CD1c-positive myeloid dendritic cell (primary cell): ENCODE measurements at regions not wholly inside any gene's neighbourhood (a gene's known extent, or its start where the extent isn't known, plus 50 kb on each side); places are given as distances from the start of the nearest gene placed in this dataset.
A peak's percentile ranks its signal among the peaks of the same experiment; 100 is the strongest.

Experiments used
- DNase-seq: peaks from one replicate; pipeline ENCODE4 v3.0.0-alpha.2; 2016; ENCODE audit errors: extremely low spot score

DNA sequence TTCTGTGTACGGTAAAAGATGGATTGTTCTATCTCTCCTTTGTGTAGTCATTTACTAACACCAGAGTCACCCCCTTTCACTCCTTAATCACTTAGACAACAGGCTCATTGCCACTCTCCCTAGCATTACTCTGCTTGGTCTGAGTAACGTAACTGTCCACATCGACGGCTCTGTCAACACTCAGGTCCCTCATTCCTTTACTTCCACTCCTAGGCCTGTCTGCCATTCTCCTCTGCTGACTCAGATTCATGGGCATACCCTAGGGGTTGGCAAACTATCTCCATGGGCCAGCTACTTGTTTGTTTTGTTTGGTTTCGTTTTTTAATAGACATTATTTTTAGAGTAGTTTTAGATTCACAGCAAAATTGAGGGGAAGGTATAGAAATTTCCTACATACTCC lies 243.9 kb downstream of the NR4A2 start:
- DNase-seq = no peak

DNA sequence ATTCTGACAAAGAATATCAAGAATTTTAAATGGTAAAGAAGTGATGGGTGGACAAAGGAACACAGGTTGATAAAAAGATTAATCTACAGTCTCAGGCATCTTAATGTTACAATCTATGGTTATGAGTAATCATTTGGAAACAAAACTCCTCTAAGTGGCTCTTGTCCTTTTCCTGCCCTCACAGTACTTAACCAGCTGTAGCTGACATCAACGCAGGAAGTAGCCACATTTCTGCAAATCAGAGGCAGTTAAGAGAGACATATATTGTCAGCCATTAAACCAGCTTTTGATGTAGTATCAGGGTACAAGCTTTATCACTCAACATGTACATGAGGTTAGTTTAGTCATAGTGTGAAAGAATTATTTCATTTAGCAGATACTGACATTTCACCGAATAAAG lies 244.6 kb downstream of the NR4A2 start:
- DNase-seq = no peak

GRCh38 chr2:156083763-156084493 lies 248.6 kb downstream of the NR4A2 start:
- DNase-seq = no peak

DNA sequence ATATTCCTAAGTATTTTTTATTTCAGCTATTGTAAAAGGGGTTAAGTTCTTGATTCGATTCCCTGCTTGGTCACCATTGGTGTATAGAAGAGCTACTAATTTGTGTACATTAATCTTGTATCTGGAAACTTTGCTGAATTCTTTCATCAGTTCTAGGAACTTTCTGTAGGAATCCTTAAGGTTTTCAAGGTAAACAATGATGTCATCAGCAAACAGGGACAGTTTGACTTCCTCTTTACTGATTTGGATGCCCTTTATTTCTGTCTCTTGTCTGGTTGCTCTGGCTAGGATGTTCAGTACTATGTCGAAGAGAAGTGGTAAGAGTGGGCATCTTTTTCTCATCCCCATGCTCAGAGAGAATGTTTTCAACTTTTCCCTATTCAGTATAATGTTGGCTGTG lies 252.7 kb downstream of the NR4A2 start:
- DNase-seq = no peak

- no peak for DNase-seq
Measured at GRCh38 chr2:156077041-156077742, 255.3 kb downstream of the NR4A2 start.

DNA sequence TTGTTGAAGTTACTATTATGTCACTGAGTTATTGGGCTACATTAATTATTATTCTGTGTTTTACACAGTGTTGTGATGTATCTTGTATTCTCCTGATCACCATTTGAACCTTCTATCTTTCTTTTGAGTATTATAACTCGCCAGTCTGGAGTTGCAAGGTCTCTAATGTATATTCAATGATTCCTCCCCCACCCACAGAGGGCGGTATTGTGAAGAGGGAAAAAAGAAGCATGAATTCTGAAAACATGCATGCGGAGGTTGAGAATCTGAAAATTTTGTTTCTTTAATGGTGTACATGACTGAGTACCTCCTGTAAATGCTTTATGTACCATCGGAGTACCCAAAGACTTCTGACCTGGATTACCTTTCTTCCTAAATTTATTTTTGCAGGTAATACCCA lies 266.6 kb downstream of the NR4A2 start:
- DNase-seq = no peak

DNA sequence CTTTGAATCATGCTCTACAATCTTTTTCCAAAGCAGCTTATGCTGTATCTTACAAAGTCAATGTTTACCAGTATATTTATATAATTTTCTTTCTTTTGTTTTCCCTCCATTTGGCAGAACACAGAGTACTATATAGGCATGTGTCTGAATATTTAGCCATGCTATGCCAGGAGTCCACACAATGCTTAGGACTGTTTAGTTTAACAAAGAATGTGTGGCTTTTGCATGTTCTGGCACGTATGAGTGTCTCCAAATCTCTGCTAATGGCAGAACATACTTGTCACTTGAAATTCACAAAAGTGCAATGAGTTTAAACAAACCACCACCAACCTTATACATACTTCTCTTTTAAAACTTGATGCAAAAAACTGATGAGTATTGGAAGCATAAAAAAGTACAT lies 268.0 kb downstream of the NR4A2 start:
- DNase-seq = no peak

DNA sequence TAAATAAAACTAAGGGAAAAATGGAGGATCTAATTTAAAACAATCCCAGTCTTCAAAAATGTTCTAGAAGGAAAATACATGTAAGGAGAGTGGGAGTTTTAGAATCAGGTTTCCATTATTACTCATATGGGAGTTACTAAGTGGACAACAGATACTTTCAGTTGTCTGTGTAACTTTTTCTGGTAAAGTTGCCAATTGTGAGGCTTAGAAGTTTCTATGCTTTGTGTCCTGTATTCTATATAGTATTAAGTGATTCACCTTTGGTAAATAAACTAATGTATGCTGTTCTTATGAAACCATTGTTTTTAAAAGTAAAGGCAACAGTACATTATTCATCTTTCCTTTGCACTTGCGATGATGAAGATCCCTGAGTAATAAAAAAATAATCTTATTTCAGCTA lies 274.9 kb downstream of the NR4A2 start:
- no peak for DNase-seq

DNA sequence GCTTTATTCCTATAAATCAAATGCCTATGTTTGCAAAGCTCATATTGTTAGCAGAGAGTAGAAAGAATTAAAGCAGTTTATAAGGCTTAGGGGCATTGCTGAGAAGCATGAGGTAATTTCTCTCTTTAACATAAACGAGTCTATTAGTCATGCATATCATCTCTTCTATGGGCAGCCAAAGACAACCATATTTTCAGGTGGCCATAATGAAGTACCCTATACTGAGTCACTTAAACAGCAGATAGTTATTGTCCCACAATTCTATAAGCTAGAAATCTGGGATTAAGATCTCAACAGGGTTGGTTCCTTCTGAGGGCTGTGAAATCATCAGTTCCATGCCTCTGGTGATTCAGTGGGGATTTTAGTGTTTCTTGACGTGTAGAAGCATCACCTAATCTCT lies 277.5 kb downstream of the NR4A2 start:
- DNase-seq = no peak

DNA sequence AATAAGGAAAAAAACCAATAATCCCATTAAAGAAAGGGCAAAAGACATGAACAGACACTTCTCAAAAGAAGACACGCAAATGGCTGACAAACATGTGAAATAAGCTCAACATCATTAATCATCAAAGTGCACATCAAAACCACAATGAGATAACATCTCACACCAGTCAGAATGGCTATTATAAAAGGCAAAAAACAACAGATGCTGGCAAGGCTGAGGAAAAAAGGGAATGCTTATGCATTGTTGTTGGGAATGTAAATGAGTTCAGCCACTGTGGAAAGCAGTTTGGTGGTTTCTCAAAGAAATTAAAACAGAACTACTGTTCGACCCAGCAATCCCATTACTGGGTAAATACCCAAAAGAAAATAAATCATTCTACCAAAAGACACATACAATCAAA lies 285.6 kb downstream of the NR4A2 start:
- DNase-seq = no peak

GRCh38 chr2:156042895-156043294 lies 289.6 kb downstream of the NR4A2 start:
- DNase-seq = no peak

GRCh38 chr2:156038021-156038420 lies 294.5 kb downstream of the NR4A2 start:
- DNase-seq = no peak

DNA sequence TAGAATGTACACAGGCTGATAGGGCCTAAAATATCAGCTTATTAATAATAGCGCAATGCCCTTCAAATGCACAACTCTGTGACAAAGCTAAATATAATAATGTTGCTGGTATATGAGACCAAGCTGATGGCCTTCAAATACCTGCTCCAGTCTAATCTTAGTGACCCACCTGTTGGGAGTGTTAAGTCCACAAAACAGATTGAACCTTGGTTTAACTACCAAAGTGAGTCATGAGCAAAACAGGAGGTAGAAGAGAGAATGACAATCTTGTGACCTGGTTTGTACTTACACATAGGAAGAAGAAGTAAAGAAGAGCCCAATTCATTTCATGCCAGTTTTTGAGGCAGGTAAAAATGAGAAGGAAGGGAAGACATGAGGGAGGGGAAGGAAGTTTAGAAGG lies 295.0 kb downstream of the NR4A2 start:
- no peak for DNase-seq

- DNase-seq = no peak
Measured at GRCh38 chr2:156031121-156031520, 301.4 kb downstream of the NR4A2 start.

GRCh38 chr2:156023229-156023869 lies 309.2 kb downstream of the NR4A2 start:
- DNase-seq = peak; percentile 33

- DNase-seq = no peak
Measured at GRCh38 chr2:156021146-156022040, 311.1 kb downstream of the NR4A2 start.

DNA sequence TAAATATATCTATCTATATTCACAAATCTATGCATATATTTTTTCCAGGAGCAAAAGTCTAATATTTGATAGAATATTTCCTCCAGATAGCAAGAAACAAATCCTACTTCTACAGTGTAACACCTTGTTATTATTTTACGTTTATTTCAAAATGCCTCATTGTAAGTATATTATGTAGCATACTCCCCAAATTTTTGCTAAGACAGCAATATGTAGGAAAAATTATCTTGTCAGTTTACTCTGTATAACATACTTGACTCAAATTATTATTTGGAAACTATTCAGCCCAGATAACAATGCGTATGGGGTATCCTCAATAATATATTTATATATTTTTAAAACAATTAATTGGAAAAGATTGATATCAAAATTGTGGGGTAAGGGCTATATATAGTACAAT lies 313.2 kb downstream of the NR4A2 start:
- DNase-seq = no peak

- DNase-seq = no peak
Measured at GRCh38 chr2:156017341-156017885, 315.1 kb downstream of the NR4A2 start.

DNA sequence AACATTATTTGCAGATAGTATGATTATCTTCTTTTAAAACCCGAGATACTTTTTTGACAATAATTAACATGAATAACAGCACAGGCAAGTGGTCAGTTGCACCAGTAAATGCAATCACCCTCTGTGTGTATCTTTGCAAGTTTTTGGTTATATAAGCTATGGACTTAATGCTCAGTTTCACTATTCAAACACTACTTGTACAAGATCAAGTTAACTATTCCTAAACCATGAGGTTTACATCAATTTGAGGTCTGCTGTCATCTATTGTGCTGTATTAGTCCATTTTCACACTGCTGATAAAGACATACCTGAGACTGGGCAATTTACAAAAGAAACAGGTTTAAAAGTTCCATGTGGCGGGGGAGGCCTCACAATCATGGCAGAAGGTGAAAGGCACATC lies 323.2 kb downstream of the NR4A2 start:
- no peak for DNase-seq

GRCh38 chr2:156006721-156007618 lies 325.6 kb downstream of the NR4A2 start:
- no peak for DNase-seq
